Neural crest cell (in vitro differentiated cells): ENCODE measurements at regions not wholly inside any gene's neighbourhood (a gene's known extent, or its start where the extent isn't known, plus 50 kb on each side); places are given as distances from the start of the nearest gene placed in this dataset.
"Not testable (repeated sequence)": the region's sequence is repeated elsewhere in the genome, so short reads cannot be mapped to it uniquely, and the experiment has no call there.

Experiments
- DNase-seq: peaks from one replicate; pipeline ENCODE4 v3.0.0; 2021; ENCODE audit warnings: low read depth, mixed read lengths, low spot score
- H3K27ac Mint-ChIP-seq: one replicate; pipeline ENCODE4 v1.8.0; 2021; ENCODE audit warnings: mild to moderate bottlenecking, mixed read lengths; ENCODE audit not compliant: unreplicated experiment
- H3K27me3 Mint-ChIP-seq: 2 replicates; pipeline ENCODE4 v1.8.0; 2021; ENCODE audit warnings: low read depth, mild to moderate bottlenecking, mixed read lengths
- H3K36me3 Mint-ChIP-seq: 2 replicates; pipeline ENCODE4 v1.8.0; 2021; ENCODE audit warnings: low read depth, mild to moderate bottlenecking, mixed read lengths
- H3K4me1 Mint-ChIP-seq: 2 replicates; pipeline ENCODE4 v1.8.0; 2021; ENCODE audit warnings: mixed read lengths
- H3K4me3 Mint-ChIP-seq: one replicate; pipeline ENCODE4 v1.8.0; 2021; ENCODE audit warnings: mild to moderate bottlenecking, mixed read lengths
- H3K9me3 Mint-ChIP-seq: 2 replicates; pipeline ENCODE4 v1.8.0; 2021; ENCODE audit warnings: mixed read lengths
- TF ChIP-seq, protein P1 (sequence below): fragments of 200-600 bp; sonication (generic); conservative IDR thresholded peaks from 2 replicates; pipeline ENCODE4 v1.5.0; 2021; ENCODE audit warnings: antibody characterized with exemption, mild to moderate bottlenecking

DNA sequence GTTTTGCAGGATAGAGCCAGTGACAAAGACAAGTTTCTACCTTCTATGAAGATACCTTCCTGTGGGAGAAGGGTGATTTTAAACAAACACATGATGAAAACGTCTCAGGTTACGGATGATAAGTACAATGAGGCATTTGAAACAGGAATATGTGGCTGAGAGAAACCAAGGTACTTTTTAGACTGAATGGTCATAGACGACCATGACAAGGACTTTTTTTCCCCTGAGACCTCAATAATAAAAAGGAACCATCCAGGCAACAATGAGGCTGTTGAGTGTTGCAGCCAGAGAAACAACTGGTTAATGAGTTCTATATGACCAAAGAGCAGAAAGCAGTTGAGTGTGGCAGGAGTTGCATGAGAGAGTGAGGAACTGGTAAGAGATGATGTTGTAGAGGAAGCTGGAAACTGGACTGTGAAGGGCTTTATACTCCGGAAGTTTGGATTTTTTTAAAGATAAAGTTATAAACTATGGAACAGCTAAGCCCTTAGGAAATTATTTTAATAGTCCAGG, 306.1 kb upstream of the CYRIA start:
- Mint-ChIP-seq H3K9me3 (no peaks in the 10 kb centered on the region), H3K27ac (no peak overlapping the region), H3K36me3 (no peaks in the 10 kb centered on the region), H3K4me1 (no peaks in the 10 kb centered on the region), H3K4me3 (no peak overlapping the region), H3K27me3 (peaks cover 19% of the 10 kb centered on the region)
- TF ChIP-seq, protein P1, sequence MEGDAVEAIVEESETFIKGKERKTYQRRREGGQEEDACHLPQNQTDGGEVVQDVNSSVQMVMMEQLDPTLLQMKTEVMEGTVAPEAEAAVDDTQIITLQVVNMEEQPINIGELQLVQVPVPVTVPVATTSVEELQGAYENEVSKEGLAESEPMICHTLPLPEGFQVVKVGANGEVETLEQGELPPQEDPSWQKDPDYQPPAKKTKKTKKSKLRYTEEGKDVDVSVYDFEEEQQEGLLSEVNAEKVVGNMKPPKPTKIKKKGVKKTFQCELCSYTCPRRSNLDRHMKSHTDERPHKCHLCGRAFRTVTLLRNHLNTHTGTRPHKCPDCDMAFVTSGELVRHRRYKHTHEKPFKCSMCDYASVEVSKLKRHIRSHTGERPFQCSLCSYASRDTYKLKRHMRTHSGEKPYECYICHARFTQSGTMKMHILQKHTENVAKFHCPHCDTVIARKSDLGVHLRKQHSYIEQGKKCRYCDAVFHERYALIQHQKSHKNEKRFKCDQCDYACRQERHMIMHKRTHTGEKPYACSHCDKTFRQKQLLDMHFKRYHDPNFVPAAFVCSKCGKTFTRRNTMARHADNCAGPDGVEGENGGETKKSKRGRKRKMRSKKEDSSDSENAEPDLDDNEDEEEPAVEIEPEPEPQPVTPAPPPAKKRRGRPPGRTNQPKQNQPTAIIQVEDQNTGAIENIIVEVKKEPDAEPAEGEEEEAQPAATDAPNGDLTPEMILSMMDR, result no peak
- no peak for DNase-seq

DNA sequence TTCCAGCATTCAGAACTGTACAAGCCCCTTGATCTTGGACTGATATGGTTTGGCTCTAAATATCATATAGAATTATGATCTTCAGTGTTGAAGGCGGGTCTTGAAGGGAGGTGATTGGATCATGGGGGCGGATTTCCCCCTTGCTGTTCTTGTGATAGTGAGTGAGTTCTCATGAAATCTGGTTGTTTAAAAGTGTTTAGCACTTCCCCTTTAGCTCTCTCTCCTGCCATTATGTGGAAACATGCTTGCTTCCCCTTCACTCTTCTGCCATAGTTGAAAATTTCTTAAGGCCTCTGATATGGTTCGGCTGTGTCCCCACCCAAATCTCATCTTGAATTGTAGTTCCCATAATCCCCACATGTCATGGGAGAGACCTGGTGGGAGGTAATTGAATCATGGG, 305.3 kb upstream of the CYRIA start:
- H3K9me3 Mint-ChIP-seq, H3K4me1 Mint-ChIP-seq, H3K4me3 Mint-ChIP-seq, H3K36me3 Mint-ChIP-seq, H3K27ac Mint-ChIP-seq, DNase-seq: not testable (repeated sequence)
- peaks cover 20% of the 10 kb centered on the region for H3K27me3 Mint-ChIP-seq

DNA sequence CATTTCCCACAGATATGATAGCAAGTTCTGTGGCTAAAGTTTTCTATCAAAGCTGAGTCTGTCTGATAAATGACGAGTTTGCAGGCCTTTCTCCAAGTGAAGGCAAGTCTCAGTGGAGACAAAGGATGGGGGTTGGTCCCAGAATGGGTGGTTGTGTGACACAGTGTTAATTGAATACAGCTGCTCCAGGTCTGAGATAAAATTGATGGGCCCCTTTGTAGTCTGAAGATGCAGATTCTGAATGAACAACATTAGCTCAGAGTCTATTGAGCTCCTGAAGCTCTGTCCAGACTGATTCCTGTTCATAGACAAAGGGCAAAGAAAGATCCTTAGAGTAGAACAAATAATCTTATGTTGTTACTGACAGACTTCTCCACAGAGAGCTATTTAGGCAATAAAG, 296.9 kb upstream of the CYRIA start:
- DNase-seq, result no peak
- Mint-ChIP-seq H3K4me1 (peaks cover 18% of the 10 kb centered on the region), H3K9me3 (peaks cover 3% of the 10 kb centered on the region)

DNA sequence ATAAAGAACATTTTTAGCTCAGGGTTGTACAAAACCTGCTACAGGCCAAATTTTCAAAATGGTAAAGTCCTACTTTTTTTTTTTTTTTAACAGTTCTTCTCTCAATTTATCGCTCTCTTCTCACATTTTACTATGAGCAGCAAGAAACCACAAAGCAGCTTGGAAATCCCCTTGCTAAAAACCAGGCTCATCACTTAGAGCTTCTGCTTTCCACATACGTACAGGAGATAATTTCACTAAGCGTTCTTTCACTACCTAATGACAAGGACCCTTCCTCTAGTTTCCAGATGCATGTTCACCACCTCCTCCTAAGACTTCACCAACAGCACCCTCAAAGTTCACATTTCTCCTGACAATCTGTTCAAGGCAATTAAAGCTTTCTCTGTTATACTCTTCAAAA, 294.9 kb upstream of the CYRIA start:
- Mint-ChIP-seq H3K27ac (no peak overlapping the region), H3K4me3 (no peak overlapping the region), H3K36me3 (no peaks in the 10 kb centered on the region), H3K27me3 (peaks cover 17% of the 10 kb centered on the region), H3K4me1 (peaks cover 18% of the 10 kb centered on the region), H3K9me3 (peaks cover 3% of the 10 kb centered on the region)
- DNase-seq, result no peak
- TF ChIP-seq, protein P1, result no peak

More for the DNA sequence above, 296.9 kb upstream of the CYRIA start:
- H3K36me3 Mint-ChIP-seq, result no peaks in the 10 kb centered on the region
- H3K27me3 Mint-ChIP-seq, result peaks cover 21% of the 10 kb centered on the region
- H3K27ac Mint-ChIP-seq, result peak overlapping the region; percentile 13
- TF ChIP-seq, protein P1, result no peak
- no peak overlapping the region for H3K4me3 Mint-ChIP-seq

- H3K27ac Mint-ChIP-seq, result no peak overlapping the region
- H3K36me3 Mint-ChIP-seq, result no peaks in the 10 kb centered on the region
- H3K4me1 Mint-ChIP-seq, result peaks cover 15% of the 10 kb centered on the region
- H3K27me3 Mint-ChIP-seq, result peaks cover 15% of the 10 kb centered on the region
- no peak overlapping the region for H3K4me3 Mint-ChIP-seq
- DNase-seq, result no peak
- H3K9me3 Mint-ChIP-seq, result peaks cover 3% of the 10 kb centered on the region
- TF ChIP-seq, protein P1, result no peak
Measured at GRCh38 chr2:16958266-16958665, 292.6 kb upstream of the CYRIA start.

DNA sequence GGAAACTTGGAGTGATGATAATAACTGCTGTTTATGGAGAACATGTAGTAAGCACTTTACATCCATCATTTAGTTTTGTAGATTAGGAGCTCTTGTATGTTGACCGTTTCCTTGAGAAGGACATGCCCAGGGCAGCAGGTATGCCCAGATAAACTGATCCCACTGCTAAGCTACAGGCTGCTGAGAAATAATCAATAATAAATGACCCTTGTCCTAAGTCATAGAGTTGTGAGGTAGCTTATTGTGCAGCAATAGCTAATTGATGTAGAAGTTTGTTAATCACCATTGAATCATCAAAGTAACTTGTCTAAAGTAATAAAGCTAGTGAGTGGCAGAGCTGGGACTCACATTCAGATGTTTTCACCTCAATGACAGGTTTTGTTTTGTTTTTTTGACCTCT, 287.2 kb upstream of the CYRIA start:
- TF ChIP-seq, protein P1, result no peak
- Mint-ChIP-seq H3K4me1 (no peaks in the 10 kb centered on the region), H3K4me3 (no peak overlapping the region), H3K27me3 (peaks cover 8% of the 10 kb centered on the region), H3K9me3 (no peaks in the 10 kb centered on the region), H3K27ac (no peak overlapping the region), H3K36me3 (no peaks in the 10 kb centered on the region)
- DNase-seq, result no peak
